GM18519 (cell line): ENCODE measurements at regions not wholly inside any gene's neighbourhood (a gene's known extent, or its start where the extent isn't known, plus 50 kb on each side); places are given as distances from the start of the nearest gene placed in this dataset.
"Not testable (repeated sequence)": the region's sequence is repeated elsewhere in the genome, so short reads cannot be mapped to it uniquely, and the experiment has no call there.

Experiments used
- ATAC-seq: cut with Tn5 transposase; IDR thresholded peaks from one replicate; pipeline ENCODE4 v1.9.1; 2021; ENCODE audit warnings: mild to moderate bottlenecking, moderate library complexity; ENCODE audit not compliant: unreplicated experiment, low FRiP score

- ATAC-seq: no peak
These were observed 379.8 kb downstream of the SEC23A start for GRCh38 chr14:38723277-38723676.

- peak; percentile 86 for ATAC-seq
These were observed 381.1 kb downstream of the SEC23A start for GRCh38 chr14:38721822-38722431.

GRCh38 chr14:38718519-38718918 lies 384.5 kb downstream of the SEC23A start:
- no peak for ATAC-seq

- no peak for ATAC-seq
These were observed 386.1 kb downstream of the SEC23A start for GRCh38 chr14:38716926-38717325.

DNA sequence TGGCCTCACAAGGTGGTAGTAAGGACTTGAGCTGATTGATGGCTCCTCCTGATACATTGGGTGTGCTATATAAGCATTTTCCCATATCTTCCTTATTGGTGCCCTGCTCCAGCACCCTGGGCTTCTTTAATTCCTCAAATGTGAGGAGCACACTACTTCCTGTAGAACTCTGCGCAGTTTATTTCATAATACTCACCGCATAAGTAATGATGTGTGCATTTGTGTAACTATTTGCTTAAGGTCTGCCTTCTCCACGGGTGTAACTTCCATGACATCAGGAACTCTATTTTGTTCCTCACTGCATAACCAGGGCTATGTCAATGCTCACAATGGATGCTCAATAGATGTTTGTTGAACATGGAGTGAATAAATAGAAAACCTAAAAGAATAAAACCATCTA lies 392.2 kb downstream of the SEC23A start:
- ATAC-seq: no peak

- no peak for ATAC-seq
These were observed 392.8 kb downstream of the SEC23A start for GRCh38 chr14:38710196-38710595.

- ATAC-seq: no peak
These were observed 397.8 kb downstream of the SEC23A start for GRCh38 chr14:38705220-38705619.

- no peak for ATAC-seq
These were observed 398.8 kb downstream of the SEC23A start for GRCh38 chr14:38704220-38704619.

DNA sequence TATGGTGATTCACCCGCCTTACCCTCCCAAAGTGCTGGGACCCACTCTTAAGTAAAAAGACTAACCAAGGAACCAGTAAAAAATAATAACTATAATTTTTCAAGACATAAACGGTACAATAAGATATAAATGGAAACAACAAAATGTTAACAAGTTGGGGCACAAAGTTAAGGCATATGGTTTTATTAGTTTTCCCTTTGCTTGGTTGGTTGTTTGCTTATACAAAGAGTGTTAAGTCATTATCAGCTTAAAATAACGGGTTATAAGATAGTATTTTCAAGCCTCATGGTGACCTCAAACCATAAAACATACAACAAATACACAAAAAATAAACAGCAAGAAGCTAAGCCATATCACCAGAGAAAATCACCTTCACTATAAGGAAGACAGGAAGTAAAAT lies 406.1 kb downstream of the SEC23A start:
- ATAC-seq: no peak

GRCh38 chr14:38693423-38693822 lies 409.6 kb downstream of the SEC23A start:
- no peak for ATAC-seq

DNA sequence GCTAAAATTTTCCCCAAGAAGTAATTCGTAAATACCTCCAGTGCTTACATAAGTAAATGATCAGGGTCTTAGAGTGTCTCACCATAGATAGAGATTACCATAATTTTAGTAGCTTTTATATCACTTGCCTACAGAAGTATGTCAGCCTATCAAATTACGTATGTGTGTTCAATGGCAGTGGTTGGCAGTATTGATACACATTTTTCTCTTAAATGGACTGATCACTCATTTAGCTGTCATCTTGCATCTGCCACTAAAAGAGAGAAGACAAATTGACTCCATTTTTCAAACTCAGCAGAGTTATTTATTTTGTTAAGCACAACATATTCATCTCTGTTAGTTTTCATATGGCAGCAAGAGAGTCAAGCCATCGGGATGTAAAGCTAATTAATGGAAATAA lies 413.1 kb upstream of the CLEC14A start:
- no peak for ATAC-seq

DNA sequence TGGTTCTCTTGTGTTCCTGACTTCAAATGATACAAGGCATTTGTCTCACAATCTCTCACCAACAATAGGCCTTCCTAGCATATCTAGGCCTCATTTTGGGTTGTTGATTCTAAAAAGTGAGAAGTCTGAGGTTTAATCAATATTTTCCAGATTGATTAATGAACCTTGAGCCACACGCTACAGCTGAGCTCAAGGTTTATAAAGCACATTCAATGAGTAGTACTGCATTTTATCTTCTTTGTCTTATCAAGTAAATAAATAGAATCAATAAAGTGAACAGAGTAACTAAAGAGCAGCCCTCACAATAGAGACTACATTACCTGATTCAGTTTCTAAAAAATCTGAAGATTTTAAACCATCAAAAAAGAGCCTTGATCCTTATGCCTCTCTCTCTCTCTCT lies 407.5 kb upstream of the CLEC14A start:
- ATAC-seq: no peak

DNA sequence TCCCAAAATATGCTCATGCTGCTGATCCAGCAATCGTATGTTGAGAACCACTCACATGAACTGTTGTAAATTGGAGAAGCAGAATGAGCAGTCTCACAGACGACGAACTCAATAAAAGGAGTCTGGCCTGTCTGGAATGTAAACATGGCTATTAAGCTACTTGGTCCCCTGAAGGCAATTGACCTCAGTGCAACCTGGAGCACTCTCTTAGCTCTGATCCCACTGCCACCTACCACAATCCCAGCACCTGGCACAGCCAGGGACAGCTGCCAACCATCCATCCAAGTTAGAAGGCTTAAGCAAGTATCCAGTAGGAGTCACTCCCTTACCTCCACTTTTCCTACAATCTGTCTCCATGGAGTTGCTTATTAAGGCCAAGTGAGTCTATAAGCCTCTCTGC lies 406.9 kb upstream of the CLEC14A start:
- ATAC-seq: no peak

DNA sequence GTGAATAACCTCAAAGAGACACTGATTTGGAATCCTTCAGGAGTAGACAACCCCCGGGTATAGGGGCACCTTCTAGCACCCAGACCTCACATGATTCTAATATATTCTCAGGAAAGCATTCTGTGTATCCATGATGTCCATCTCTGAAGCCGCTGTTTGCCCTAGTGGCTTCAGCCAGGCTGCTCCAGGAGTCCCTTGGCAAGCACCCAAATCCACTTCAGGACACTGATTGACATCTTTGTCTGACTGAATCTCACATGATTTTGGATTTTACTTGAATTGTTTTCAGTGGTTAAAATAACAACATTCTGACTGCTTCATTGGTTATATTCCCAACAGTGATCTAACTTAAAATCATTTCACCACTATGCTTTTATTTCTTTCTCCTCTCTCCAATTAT lies 390.5 kb upstream of the CLEC14A start:
- no peak for ATAC-seq

DNA sequence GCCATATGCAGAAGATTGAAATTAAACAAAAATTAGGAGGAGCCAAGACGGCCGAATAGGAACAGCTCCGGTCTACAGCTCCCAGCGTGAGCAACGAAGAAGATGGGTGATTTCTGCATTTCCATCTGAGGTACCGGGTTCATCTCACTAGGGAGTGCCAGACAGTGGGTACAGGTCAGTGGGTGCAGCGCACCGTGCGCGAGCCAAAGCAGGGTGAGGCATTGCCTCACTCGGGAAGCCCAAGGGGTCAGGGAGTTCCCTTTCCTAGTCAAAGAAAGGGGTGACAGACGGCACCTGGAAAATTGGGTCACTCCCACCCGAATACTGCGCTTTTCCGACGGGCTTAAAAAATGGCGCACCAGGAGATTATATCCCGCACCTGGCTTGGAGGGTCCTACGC lies 379.0 kb upstream of the CLEC14A start:
- not testable (repeated sequence) for ATAC-seq

- ATAC-seq: no peak
These were observed 373.5 kb upstream of the CLEC14A start for GRCh38 chr14:38629412-38629811.

- no peak for ATAC-seq
These were observed 371.3 kb upstream of the CLEC14A start for GRCh38 chr14:38627163-38627562.

DNA sequence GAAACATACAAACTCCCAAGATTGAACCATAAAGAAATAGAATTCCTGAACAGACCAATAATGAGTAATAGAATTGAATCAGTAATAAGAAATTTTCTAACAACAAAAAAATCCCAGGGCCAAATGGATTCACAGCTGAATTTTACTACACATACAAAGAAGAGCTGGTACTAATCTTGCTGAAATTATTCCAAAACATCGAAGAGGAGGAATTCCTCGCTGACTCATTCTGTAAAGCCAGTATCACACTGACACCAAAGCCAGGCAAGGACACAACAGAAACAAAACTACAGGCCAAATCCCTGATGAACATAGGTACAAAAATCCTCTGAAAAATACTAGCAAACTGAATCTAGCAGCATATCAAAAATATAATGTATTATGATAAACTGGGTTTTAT lies 367.8 kb upstream of the CLEC14A start:
- no peak for ATAC-seq

DNA sequence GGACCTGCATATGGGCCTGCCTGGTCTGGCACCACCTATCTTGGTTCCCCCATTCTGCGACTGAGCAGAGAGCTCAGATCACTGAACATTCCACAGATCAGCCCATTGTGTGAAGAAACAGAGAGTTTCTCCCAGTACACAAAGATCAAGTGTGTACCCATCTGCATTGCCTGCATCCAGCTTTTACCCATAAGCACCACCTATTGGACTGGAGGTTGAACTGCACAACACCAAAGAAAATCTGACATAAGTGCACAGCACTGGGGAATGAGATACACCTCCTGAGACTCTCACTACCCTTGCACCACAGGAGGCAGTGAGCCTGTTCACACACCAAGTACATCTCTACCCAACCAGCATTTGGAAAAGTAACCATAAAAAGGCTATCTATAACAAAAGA lies 362.6 kb upstream of the CLEC14A start:
- ATAC-seq: no peak

- ATAC-seq: no peak
These were observed 361.1 kb upstream of the CLEC14A start for GRCh38 chr14:38616959-38617358.

GRCh38 chr14:38611928-38612327 lies 356.0 kb upstream of the CLEC14A start:
- ATAC-seq: no peak

DNA sequence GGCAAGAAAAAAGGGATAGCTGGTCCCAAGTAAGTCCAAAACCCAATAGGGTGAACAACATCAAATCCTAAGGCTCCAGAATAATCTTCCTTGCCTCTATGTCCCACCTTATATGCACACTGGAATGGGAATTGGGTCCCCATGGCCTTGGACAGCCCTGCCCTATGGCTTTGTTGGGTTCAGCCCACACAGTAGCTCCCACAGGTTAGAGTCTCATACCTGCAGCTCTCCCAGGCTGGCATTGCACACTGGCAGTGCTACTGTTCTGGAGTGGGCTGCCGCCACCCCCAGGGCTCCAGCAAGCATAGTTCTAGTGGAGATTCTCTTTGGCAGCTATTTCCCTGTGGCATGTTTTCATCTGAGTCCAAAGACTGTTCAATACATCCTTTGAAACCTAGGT lies 352.4 kb upstream of the CLEC14A start:
- ATAC-seq: no peak
